ENCODE measurements at regions not wholly inside any gene's neighbourhood (a gene's known extent, or its start where the extent isn't known, plus 50 kb on each side); places are given as distances from the start of the nearest gene placed in this dataset.

DNA sequence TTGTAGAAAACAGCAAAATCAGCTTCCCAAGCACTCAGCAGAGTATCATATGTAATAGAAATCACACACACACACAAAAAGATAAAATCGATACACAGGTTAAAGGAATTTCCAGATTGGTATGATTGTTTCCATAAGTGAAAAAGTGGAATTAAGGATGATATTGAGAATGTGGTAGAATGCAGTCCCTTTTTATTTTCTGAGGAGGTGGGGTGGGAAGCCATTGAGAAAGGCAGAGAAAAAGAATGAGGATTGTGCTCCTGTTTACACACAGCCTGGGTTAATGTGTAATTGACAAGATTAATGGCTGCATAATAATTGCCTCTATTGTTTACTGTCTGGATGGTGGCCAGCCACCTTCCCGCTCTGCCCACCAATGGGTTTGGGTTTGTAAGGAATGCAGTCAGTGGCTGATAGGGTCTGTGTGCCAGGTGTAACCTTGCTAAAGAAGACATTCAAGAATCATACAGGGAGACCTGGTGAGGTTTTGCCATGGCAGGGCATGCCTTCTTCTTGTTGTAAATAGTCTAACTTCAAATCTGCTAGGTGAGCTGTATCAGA lies 177.2 kb upstream of the MAP3K1 start (continued):
- TF ChIP-seq SOX13 (IDR thresholded peaks at IDR 0.05) = 0 out of 2 replicates have a peak, but pooled peaks have one; percentile 68
- peak in 1 of 2 experiments; percentile 95; a peak in 2 of 4 replicates for TF ChIP-seq SOX13 (CRISPR knock-in tag; conservative IDR thresholded peaks at IDR 0.05 in 1 of 2, IDR thresholded peaks at IDR 0.05 in 1 of 2)
- no peak for TF ChIP-seq TOE1 (CRISPR knock-in tag; IDR thresholded peaks at IDR 0.05)
- no peak for TF ChIP-seq ZNF333 (CRISPR knock-in tag; IDR thresholded peaks at IDR 0.05; ENCODE audit: borderline replicate concordance)
- TF ChIP-seq, protein P1, sequence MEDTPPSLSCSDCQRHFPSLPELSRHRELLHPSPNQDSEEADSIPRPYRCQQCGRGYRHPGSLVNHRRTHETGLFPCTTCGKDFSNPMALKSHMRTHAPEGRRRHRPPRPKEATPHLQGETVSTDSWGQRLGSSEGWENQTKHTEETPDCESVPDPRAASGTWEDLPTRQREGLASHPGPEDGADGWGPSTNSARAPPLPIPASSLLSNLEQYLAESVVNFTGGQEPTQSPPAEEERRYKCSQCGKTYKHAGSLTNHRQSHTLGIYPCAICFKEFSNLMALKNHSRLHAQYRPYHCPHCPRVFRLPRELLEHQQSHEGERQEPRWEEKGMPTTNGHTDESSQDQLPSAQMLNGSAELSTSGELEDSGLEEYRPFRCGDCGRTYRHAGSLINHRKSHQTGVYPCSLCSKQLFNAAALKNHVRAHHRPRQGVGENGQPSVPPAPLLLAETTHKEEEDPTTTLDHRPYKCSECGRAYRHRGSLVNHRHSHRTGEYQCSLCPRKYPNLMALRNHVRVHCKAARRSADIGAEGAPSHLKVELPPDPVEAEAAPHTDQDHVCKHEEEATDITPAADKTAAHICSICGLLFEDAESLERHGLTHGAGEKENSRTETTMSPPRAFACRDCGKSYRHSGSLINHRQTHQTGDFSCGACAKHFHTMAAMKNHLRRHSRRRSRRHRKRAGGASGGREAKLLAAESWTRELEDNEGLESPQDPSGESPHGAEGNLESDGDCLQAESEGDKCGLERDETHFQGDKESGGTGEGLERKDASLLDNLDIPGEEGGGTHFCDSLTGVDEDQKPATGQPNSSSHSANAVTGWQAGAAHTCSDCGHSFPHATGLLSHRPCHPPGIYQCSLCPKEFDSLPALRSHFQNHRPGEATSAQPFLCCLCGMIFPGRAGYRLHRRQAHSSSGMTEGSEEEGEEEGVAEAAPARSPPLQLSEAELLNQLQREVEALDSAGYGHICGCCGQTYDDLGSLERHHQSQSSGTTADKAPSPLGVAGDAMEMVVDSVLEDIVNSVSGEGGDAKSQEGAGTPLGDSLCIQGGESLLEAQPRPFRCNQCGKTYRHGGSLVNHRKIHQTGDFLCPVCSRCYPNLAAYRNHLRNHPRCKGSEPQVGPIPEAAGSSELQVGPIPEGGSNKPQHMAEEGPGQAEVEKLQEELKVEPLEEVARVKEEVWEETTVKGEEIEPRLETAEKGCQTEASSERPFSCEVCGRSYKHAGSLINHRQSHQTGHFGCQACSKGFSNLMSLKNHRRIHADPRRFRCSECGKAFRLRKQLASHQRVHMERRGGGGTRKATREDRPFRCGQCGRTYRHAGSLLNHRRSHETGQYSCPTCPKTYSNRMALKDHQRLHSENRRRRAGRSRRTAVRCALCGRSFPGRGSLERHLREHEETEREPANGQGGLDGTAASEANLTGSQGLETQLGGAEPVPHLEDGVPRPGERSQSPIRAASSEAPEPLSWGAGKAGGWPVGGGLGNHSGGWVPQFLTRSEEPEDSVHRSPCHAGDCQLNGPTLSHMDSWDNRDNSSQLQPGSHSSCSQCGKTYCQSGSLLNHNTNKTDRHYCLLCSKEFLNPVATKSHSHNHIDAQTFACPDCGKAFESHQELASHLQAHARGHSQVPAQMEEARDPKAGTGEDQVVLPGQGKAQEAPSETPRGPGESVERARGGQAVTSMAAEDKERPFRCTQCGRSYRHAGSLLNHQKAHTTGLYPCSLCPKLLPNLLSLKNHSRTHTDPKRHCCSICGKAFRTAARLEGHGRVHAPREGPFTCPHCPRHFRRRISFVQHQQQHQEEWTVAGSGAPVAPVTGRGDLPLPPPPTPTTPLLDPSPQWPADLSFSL (CRISPR knock-in tag; IDR thresholded peaks at IDR 0.05) = no peak
- TF ChIP-seq TBX3 (IDR thresholded peaks at IDR 0.05; ENCODE audit: borderline replicate concordance) = peak; percentile 74
- TF ChIP-seq SAP130 (CRISPR knock-in tag; IDR thresholded peaks at IDR 0.05; ENCODE audit: low read depth) = peak; percentile 55
- no peak for TF ChIP-seq ZSCAN20 (CRISPR knock-in tag; IDR thresholded peaks at IDR 0.05; ENCODE audit: borderline replicate concordance)
- peak; percentile 75 for TF ChIP-seq FOXO1 (CRISPR knock-in tag; IDR thresholded peaks at IDR 0.05)
- peak; percentile 81 for TF ChIP-seq MED1 (CRISPR knock-in tag; IDR thresholded peaks at IDR 0.05)
- peak; percentile 85 for TF ChIP-seq ASH2L (IDR thresholded peaks at IDR 0.05; ENCODE audit: insufficient read length, low read depth, low read length)
- peak; percentile 13; the same call in 1 of the 2 replicates for TF ChIP-seq RXRA (CRISPR knock-in tag; IDR thresholded peaks at IDR 0.05)
- peak; percentile 75 for TF ChIP-seq ZNF644 (CRISPR knock-in tag; IDR thresholded peaks at IDR 0.05; ENCODE audit: low read depth)
- TF ChIP-seq NRL (CRISPR knock-in tag; IDR thresholded peaks at IDR 0.05; ENCODE audit: borderline replicate concordance) = no peak
- TF ChIP-seq RBFOX2 (IDR thresholded peaks at IDR 0.05; ENCODE audit: low read depth, low read length) = no peak
- TF ChIP-seq, protein P2, sequence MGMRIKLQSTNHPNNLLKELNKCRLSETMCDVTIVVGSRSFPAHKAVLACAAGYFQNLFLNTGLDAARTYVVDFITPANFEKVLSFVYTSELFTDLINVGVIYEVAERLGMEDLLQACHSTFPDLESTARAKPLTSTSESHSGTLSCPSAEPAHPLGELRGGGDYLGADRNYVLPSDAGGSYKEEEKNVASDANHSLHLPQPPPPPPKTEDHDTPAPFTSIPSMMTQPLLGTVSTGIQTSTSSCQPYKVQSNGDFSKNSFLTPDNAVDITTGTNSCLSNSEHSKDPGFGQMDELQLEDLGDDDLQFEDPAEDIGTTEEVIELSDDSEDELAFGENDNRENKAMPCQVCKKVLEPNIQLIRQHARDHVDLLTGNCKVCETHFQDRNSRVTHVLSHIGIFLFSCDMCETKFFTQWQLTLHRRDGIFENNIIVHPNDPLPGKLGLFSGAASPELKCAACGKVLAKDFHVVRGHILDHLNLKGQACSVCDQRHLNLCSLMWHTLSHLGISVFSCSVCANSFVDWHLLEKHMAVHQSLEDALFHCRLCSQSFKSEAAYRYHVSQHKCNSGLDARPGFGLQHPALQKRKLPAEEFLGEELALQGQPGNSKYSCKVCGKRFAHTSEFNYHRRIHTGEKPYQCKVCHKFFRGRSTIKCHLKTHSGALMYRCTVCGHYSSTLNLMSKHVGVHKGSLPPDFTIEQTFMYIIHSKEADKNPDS (CRISPR knock-in tag; IDR thresholded peaks at IDR 0.05) = no peak
- TF ChIP-seq ZNF260 (CRISPR knock-in tag; IDR thresholded peaks at IDR 0.05; ENCODE audit: borderline replicate concordance, low read depth) = no peak
- TF ChIP-seq ZNF256 (CRISPR knock-in tag; conservative IDR thresholded peaks at IDR 0.05) = no peak
- TF ChIP-seq SOX6 (IDR thresholded peaks at IDR 0.05) = no peak
- TF ChIP-seq SOX6 (CRISPR knock-in tag; IDR thresholded peaks at IDR 0.05) = peak; percentile 93

Measured in HepG2 (cell line).